HEK293 (cell line): ENCODE measurements at regions not wholly inside any gene's neighbourhood (a gene's known extent, or its start where the extent isn't known, plus 50 kb on each side); places are given as distances from the start of the nearest gene placed in this dataset.

Source experiments
- CTCF ChIA-PET: fragments of 350-600 bp; formaldehyde crosslinking; extraction: SDS; loops from one replicate; lab custom pipeline; 2021; ENCODE audit warnings: antibody characterized with exemption; lab: Yijun Ruan, JAX
- POLR2A ChIA-PET: fragments of 300-600 bp; formaldehyde crosslinking; extraction: SDS; loops from one replicate; lab custom pipeline; 2020; ENCODE audit warnings: antibody characterized with exemption, inconsistent platforms; lab: Yijun Ruan, JAX
- H3K27ac ChIP-seq: fragments of 200-500 bp; sonication (Bioruptor generic); 2 replicates; pipeline ENCODE4 v1.5.1; 2014; ENCODE audit warnings: low read depth, low read length, control low read depth, inconsistent platforms; ENCODE audit errors: extremely low read depth
- H3K36me3 ChIP-seq, 2 experiments: fragments of 200-500 bp in 1 of 2; sonication (Bioruptor generic) in 1 of 2; 1 replicate in 1 of 2; 2 replicates in 1 of 2; pipeline ENCODE4 v1.5.1; 2014 to 2017; ENCODE audit warnings: inconsistent platforms in 2 of 2, low read length in 2 of 2; ENCODE audit not compliant: control insufficient read depth in 2 of 2, insufficient read depth in 1 of 2
- H3K4me1 ChIP-seq: fragments of 200-500 bp; sonication (Bioruptor generic); 2 replicates; pipeline ENCODE4 v1.5.1; 2014; ENCODE audit warnings: mild to moderate bottlenecking, low read length, inconsistent platforms; ENCODE audit not compliant: control insufficient read depth, insufficient read depth
- H3K4me3 ChIP-seq: 2 replicates; pipeline ENCODE4 v1.5.1; 2011; ENCODE audit warnings: low read depth, mild to moderate bottlenecking, control low read depth, low read length, moderate library complexity
- H3K9me3 ChIP-seq: fragments of 200-500 bp; sonication (Bioruptor generic); 2 replicates; pipeline ENCODE4 v1.5.1; 2014; ENCODE audit warnings: low read depth, low read length, inconsistent platforms; ENCODE audit not compliant: control insufficient read depth, insufficient read depth
- HOXC10 ChIP-seq: sonication (generic); formaldehyde crosslinking; IDR thresholded peaks from 2 replicates; pipeline ENCODE4 v1.8.1; 2023; ENCODE audit warnings: mild to moderate bottlenecking, missing genetic modification reagents
- IKZF3 ChIP-seq: fragments of 450-650 bp; IDR thresholded peaks from 2 replicates; pipeline ENCODE4 v1.5.0; 2018; ENCODE audit warnings: missing biosample characterization, mild to moderate bottlenecking, missing genetic modification characterization, moderate library complexity
- ZBTB21 ChIP-seq: fragments of 450-650 bp; formaldehyde crosslinking; IDR thresholded peaks from 2 replicates; pipeline ENCODE4 v1.5.1; 2017; ENCODE audit warnings: missing biosample characterization, missing genetic modification characterization
- ZNF10 ChIP-seq: fragments of 450-650 bp; formaldehyde crosslinking; IDR thresholded peaks from 2 replicates; pipeline ENCODE4 v1.5.1; 2017; ENCODE audit warnings: missing biosample characterization, missing genetic modification characterization
- ZNF24 ChIP-seq: fragments of 450-650 bp; formaldehyde crosslinking; IDR thresholded peaks from 2 replicates; pipeline ENCODE4 v1.5.1; 2016; ENCODE audit warnings: missing biosample characterization, missing genetic modification characterization
- ZNF404 ChIP-seq: fragments of 450-650 bp; formaldehyde crosslinking; IDR thresholded peaks from 2 replicates; pipeline ENCODE4 v1.5.1; 2017; ENCODE audit warnings: missing biosample characterization, missing genetic modification characterization
- ZNF747 ChIP-seq: fragments of 450-650 bp; formaldehyde crosslinking; IDR thresholded peaks from 2 replicates; pipeline ENCODE4 v1.5.1; 2016; ENCODE audit warnings: missing biosample characterization, missing genetic modification characterization
- TF ChIP-seq, protein P1 (sequence below): fragments of 450-650 bp; formaldehyde crosslinking; IDR thresholded peaks from 2 replicates; pipeline ENCODE4 v1.5.1; 2016; ENCODE audit warnings: missing biosample characterization, missing genetic modification characterization
- TF ChIP-seq, protein P2 (sequence below): fragments of 450-650 bp; formaldehyde crosslinking; IDR thresholded peaks from 2 replicates; pipeline ENCODE4 v1.5.1; 2016; ENCODE audit warnings: missing biosample characterization, missing genetic modification characterization
- TF ChIP-seq, protein P3 (sequence below): fragments of 450-650 bp; formaldehyde crosslinking; optimal IDR thresholded peaks from 2 replicates; pipeline ENCODE3; 2016; ENCODE audit warnings: missing biosample characterization, mild to moderate bottlenecking, missing genetic modification characterization
- TF ChIP-seq, protein P4 (sequence below): fragments of 450-650 bp; formaldehyde crosslinking; IDR thresholded peaks from 2 replicates; pipeline ENCODE4 v1.5.1; 2016; ENCODE audit warnings: missing biosample characterization, missing genetic modification characterization, low read depth
- TF ChIP-seq, protein P5 (sequence below): fragments of 450-650 bp; IDR thresholded peaks from 2 replicates; pipeline ENCODE4 v1.5.1; 2018; ENCODE audit warnings: missing biosample characterization, missing genetic modification characterization
- TF ChIP-seq, protein P6 (sequence below): fragments of 450-650 bp; formaldehyde crosslinking; IDR thresholded peaks from 2 replicates; pipeline ENCODE4 v1.5.1; 2016; ENCODE audit warnings: missing biosample characterization, missing genetic modification characterization, borderline replicate concordance

DNA sequence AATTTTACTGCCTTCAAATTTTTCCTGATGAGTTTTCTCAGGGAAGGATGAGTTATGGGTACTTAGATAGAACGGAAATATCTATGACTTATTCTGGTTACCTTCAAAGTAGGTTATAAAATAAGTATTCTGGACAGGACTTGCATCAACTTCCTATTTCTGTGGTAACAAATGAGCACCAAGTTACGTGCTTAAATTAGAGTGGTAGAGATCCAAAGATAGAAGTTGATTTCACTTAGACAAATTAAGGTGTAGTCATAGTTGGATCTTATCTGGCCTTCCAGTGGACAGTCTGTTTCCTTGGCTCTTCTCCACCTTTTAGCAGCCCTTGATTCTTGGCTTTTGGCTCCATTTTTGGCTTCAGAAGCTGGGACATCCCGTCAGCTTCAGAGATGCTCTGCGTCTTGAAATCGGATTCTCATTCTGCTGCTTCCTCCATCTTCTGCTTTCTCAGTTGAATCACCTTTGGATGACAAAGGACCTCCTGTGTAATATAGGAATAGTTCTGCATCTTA, 109.9 kb downstream of the ZNF518B start:
- no peaks in the 10 kb centered on the region for H3K36me3 ChIP-seq
- no peak overlapping the region for H3K4me3 ChIP-seq
- ChIA-PET CTCF (no interaction called here), POLR2A (no interaction called here)
- no peak overlapping the region for H3K27ac ChIP-seq
- TF ChIP-seq, protein P1, sequence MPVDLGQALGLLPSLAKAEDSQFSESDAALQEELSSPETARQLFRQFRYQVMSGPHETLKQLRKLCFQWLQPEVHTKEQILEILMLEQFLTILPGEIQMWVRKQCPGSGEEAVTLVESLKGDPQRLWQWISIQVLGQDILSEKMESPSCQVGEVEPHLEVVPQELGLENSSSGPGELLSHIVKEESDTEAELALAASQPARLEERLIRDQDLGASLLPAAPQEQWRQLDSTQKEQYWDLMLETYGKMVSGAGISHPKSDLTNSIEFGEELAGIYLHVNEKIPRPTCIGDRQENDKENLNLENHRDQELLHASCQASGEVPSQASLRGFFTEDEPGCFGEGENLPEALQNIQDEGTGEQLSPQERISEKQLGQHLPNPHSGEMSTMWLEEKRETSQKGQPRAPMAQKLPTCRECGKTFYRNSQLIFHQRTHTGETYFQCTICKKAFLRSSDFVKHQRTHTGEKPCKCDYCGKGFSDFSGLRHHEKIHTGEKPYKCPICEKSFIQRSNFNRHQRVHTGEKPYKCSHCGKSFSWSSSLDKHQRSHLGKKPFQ (tag by site-specific recombination): no peak
- no peak for TF ChIP-seq ZNF404 (tag by site-specific recombination)
- TF ChIP-seq, protein P2, sequence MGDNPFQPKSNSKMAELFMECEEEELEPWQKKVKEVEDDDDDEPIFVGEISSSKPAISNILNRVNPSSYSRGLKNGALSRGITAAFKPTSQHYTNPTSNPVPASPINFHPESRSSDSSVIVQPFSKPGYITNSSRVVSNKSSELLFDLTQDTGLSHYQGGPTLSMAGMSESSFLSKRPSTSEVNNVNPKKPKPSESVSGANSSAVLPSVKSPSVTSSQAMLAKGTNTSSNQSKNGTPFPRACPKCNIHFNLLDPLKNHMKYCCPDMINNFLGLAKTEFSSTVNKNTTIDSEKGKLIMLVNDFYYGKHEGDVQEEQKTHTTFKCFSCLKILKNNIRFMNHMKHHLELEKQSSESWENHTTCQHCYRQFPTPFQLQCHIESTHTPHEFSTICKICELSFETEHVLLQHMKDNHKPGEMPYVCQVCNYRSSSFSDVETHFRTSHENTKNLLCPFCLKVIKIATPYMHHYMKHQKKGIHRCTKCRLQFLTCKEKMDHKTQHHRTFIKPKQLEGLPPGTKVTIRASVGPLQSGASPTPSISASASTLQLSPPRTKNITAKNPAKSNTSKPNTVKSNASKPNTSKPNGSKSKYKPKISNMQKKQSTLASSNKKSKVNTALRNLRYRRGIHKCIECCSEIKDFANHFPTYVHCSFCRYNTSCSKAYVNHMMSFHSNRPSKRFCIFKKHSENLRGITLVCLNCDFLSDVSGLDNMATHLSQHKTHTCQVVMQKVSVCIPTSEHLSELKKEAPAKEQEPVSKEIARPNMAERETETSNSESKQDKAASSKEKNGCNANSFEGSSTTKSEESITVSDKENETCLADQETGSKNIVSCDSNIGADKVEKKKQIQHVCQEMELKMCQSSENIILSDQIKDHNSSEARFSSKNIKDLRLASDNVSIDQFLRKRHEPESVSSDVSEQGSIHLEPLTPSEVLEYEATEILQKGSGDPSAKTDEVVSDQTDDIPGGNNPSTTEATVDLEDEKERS (tag by site-specific recombination): no peak
- TF ChIP-seq HOXC10: no peak
- TF ChIP-seq IKZF3 (tag by site-specific recombination): no peak
- TF ChIP-seq, protein P3, sequence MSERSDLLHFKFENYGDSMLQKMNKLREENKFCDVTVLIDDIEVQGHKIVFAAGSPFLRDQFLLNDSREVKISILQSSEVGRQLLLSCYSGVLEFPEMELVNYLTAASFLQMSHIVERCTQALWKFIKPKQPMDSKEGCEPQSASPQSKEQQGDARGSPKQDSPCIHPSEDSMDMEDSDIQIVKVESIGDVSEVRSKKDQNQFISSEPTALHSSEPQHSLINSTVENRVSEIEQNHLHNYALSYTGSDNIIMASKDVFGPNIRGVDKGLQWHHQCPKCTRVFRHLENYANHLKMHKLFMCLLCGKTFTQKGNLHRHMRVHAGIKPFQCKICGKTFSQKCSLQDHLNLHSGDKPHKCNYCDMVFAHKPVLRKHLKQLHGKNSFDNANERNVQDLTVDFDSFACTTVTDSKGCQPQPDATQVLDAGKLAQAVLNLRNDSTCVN: no peak
- TF ChIP-seq ZNF10: no peak
- TF ChIP-seq, protein P4, sequence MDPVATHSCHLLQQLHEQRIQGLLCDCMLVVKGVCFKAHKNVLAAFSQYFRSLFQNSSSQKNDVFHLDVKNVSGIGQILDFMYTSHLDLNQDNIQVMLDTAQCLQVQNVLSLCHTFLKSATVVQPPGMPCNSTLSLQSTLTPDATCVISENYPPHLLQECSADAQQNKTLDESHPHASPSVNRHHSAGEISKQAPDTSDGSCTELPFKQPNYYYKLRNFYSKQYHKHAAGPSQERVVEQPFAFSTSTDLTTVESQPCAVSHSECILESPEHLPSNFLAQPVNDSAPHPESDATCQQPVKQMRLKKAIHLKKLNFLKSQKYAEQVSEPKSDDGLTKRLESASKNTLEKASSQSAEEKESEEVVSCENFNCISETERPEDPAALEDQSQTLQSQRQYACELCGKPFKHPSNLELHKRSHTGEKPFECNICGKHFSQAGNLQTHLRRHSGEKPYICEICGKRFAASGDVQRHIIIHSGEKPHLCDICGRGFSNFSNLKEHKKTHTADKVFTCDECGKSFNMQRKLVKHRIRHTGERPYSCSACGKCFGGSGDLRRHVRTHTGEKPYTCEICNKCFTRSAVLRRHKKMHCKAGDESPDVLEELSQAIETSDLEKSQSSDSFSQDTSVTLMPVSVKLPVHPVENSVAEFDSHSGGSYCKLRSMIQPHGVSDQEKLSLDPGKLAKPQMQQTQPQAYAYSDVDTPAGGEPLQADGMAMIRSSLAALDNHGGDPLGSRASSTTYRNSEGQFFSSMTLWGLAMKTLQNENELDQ (tag by site-specific recombination): no peak
- TF ChIP-seq ZNF24 (tag by site-specific recombination): no peak
- TF ChIP-seq ZBTB21: no peak
- no peak for TF ChIP-seq ZNF747 (tag by site-specific recombination)
- TF ChIP-seq, protein P5, sequence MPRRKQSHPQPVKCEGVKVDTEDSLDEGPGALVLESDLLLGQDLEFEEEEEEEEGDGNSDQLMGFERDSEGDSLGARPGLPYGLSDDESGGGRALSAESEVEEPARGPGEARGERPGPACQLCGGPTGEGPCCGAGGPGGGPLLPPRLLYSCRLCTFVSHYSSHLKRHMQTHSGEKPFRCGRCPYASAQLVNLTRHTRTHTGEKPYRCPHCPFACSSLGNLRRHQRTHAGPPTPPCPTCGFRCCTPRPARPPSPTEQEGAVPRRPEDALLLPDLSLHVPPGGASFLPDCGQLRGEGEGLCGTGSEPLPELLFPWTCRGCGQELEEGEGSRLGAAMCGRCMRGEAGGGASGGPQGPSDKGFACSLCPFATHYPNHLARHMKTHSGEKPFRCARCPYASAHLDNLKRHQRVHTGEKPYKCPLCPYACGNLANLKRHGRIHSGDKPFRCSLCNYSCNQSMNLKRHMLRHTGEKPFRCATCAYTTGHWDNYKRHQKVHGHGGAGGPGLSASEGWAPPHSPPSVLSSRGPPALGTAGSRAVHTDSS: no peak
- TF ChIP-seq, protein P6, sequence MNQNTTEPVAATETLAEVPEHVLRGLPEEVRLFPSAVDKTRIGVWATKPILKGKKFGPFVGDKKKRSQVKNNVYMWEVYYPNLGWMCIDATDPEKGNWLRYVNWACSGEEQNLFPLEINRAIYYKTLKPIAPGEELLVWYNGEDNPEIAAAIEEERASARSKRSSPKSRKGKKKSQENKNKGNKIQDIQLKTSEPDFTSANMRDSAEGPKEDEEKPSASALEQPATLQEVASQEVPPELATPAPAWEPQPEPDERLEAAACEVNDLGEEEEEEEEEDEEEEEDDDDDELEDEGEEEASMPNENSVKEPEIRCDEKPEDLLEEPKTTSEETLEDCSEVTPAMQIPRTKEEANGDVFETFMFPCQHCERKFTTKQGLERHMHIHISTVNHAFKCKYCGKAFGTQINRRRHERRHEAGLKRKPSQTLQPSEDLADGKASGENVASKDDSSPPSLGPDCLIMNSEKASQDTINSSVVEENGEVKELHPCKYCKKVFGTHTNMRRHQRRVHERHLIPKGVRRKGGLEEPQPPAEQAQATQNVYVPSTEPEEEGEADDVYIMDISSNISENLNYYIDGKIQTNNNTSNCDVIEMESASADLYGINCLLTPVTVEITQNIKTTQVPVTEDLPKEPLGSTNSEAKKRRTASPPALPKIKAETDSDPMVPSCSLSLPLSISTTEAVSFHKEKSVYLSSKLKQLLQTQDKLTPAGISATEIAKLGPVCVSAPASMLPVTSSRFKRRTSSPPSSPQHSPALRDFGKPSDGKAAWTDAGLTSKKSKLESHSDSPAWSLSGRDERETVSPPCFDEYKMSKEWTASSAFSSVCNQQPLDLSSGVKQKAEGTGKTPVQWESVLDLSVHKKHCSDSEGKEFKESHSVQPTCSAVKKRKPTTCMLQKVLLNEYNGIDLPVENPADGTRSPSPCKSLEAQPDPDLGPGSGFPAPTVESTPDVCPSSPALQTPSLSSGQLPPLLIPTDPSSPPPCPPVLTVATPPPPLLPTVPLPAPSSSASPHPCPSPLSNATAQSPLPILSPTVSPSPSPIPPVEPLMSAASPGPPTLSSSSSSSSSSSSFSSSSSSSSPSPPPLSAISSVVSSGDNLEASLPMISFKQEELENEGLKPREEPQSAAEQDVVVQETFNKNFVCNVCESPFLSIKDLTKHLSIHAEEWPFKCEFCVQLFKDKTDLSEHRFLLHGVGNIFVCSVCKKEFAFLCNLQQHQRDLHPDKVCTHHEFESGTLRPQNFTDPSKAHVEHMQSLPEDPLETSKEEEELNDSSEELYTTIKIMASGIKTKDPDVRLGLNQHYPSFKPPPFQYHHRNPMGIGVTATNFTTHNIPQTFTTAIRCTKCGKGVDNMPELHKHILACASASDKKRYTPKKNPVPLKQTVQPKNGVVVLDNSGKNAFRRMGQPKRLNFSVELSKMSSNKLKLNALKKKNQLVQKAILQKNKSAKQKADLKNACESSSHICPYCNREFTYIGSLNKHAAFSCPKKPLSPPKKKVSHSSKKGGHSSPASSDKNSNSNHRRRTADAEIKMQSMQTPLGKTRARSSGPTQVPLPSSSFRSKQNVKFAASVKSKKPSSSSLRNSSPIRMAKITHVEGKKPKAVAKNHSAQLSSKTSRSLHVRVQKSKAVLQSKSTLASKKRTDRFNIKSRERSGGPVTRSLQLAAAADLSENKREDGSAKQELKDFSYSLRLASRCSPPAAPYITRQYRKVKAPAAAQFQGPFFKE (tag by site-specific recombination): no peak
- H3K9me3 ChIP-seq: no peaks in the 10 kb centered on the region
- H3K4me1 ChIP-seq: no peaks in the 10 kb centered on the region
